ENCODE measurements at regions not wholly inside any gene's neighbourhood (a gene's known extent, or its start where the extent isn't known, plus 50 kb on each side); places are given as distances from the start of the nearest gene placed in this dataset.

DNA sequence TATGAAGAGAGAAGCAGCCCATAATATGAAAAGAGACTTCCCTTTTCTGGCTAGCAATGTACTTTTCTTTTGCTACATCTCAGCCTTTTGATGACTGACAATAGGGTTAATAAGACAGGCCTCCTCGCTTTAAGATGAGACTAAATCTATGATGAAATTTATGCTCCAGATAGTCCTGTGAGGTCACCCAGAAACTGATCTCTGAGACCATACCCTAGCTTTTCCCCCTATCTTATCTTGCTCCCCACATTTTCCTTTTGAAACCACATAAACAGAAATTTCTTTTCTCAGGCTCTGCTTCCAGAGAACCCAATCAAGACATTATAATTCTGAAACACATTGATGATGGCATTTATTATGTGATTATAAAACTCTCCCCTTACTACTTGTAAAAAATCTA is 168.8 kb upstream of the CADM2 start:
- Histone ChIP-seq H2AFZ (no peak overlapping the region), H3K27ac (ENCODE audit: low read depth) (no peak overlapping the region), H3K9me2 (ENCODE audit: insufficient read depth) (no peaks in the 10 kb centered on the region; the same call in 1 of the 2 replicates), H3F3A (replicated peaks; ENCODE audit: low read depth) (no peaks in the 10 kb centered on the region), H3K4me1 (ENCODE audit: insufficient read depth) (no peaks in the 10 kb centered on the region), H3K79me2 (replicated peaks; ENCODE audit: insufficient read depth) (no peaks in the 10 kb centered on the region), H3K27me3 (ENCODE audit: insufficient read depth) (no peaks in the 10 kb centered on the region), H3K4me2 (no peak overlapping the region), H4K20me1 (replicated peaks; ENCODE audit: insufficient read depth) (no peaks in the 10 kb centered on the region), H3K36me3 (ENCODE audit: insufficient read depth) (no peaks in the 10 kb centered on the region), H3K4me3 (no peak overlapping the region)
- TF ChIP-seq, protein P1, sequence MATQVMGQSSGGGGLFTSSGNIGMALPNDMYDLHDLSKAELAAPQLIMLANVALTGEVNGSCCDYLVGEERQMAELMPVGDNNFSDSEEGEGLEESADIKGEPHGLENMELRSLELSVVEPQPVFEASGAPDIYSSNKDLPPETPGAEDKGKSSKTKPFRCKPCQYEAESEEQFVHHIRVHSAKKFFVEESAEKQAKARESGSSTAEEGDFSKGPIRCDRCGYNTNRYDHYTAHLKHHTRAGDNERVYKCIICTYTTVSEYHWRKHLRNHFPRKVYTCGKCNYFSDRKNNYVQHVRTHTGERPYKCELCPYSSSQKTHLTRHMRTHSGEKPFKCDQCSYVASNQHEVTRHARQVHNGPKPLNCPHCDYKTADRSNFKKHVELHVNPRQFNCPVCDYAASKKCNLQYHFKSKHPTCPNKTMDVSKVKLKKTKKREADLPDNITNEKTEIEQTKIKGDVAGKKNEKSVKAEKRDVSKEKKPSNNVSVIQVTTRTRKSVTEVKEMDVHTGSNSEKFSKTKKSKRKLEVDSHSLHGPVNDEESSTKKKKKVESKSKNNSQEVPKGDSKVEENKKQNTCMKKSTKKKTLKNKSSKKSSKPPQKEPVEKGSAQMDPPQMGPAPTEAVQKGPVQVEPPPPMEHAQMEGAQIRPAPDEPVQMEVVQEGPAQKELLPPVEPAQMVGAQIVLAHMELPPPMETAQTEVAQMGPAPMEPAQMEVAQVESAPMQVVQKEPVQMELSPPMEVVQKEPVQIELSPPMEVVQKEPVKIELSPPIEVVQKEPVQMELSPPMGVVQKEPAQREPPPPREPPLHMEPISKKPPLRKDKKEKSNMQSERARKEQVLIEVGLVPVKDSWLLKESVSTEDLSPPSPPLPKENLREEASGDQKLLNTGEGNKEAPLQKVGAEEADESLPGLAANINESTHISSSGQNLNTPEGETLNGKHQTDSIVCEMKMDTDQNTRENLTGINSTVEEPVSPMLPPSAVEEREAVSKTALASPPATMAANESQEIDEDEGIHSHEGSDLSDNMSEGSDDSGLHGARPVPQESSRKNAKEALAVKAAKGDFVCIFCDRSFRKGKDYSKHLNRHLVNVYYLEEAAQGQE (IDR thresholded peaks at IDR 0.05; ENCODE audit: unreplicated experiment) = no peak
- TF ChIP-seq JUNB (IDR thresholded peaks at IDR 0.05; ENCODE audit: unreplicated experiment) (no peak), ETS1 (IDR thresholded peaks at IDR 0.05) (no peak)
- Mint-ChIP-seq H3K36me3 (ENCODE audit: low read depth) (peaks cover 10% of the 10 kb centered on the region), H3K9me3 (peaks cover 14% of the 10 kb centered on the region), H3K4me1 (peaks cover 2% of the 10 kb centered on the region; the same call in 1 of the 3 replicates), H3K4me3 (no peak overlapping the region), H3K27ac (no peak overlapping the region), H3K27me3 (ENCODE audit: insufficient read depth, low read depth, poor library complexity) (no peaks in the 10 kb centered on the region)
- ATAC-seq (no peak), DNase-seq (ENCODE audit: low spot score) (no peak)

DNA sequence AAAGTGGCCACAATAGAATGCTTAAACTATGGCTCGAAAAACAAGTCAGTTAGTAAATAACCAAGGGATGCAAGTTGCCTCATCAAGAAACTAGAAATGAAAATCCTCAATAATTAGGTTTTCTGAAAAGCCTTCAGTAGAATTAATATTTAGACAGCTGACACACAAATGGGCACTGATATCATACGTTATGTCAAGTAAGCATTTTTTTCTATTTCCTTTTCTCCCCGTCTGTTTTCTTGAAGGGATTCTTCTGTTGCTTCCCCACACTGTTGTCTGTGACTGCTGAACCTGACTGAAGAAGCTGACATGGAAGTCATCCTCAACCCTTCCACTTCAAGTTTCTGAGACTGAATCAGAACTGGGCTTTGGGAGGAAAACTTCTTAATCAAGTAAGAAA is 151.8 kb upstream of the CADM2 start:
- DNase-seq (ENCODE audit: low spot score) = no peak
- Histone ChIP-seq H3K27ac (ENCODE audit: low read depth) (no peak overlapping the region), H3K36me3 (ENCODE audit: insufficient read depth) (no peaks in the 10 kb centered on the region), H3K9me2 (ENCODE audit: insufficient read depth) (no peaks in the 10 kb centered on the region), H4K20me1 (replicated peaks; ENCODE audit: insufficient read depth) (no peaks in the 10 kb centered on the region), H3F3A (replicated peaks; ENCODE audit: low read depth) (no peaks in the 10 kb centered on the region), H3K79me2 (replicated peaks; ENCODE audit: insufficient read depth) (no peaks in the 10 kb centered on the region), H3K4me3 (no peak overlapping the region), H3K4me2 (no peak overlapping the region), H2AFZ (peak overlapping the region; percentile 78; the same call in 1 of the 2 replicates), H3K4me1 (ENCODE audit: insufficient read depth) (no peaks in the 10 kb centered on the region), H3K27me3 (ENCODE audit: insufficient read depth) (no peaks in the 10 kb centered on the region)
- H3K4me3 Mint-ChIP-seq = no peak overlapping the region
- no peak overlapping the region for H3K27ac Mint-ChIP-seq
- peaks cover 3% of the 10 kb centered on the region; the same call in 2 of the 3 replicates for H3K9me3 Mint-ChIP-seq
- no peaks in the 10 kb centered on the region; the same call in 2 of the 3 replicates for H3K36me3 Mint-ChIP-seq (ENCODE audit: low read depth)
- ATAC-seq = no peak
- no peaks in the 10 kb centered on the region for H3K27me3 Mint-ChIP-seq (ENCODE audit: insufficient read depth, low read depth, poor library complexity)
- peaks cover 4% of the 10 kb centered on the region; the same call in 2 of the 3 replicates for H3K4me1 Mint-ChIP-seq
- no peak for TF ChIP-seq ZNF114 (CRISPR knock-in tag; IDR thresholded peaks at IDR 0.05)
- no peak for TF ChIP-seq JUNB (IDR thresholded peaks at IDR 0.05; ENCODE audit: unreplicated experiment)
- TF ChIP-seq ZNF331 (CRISPR knock-in tag; IDR thresholded peaks at IDR 0.05; ENCODE audit: low read depth) = no peak
- TF ChIP-seq CREB1 (CRISPR knock-in tag; IDR thresholded peaks at IDR 0.05; ENCODE audit: low read depth) = no peak
- TF ChIP-seq STAT1 (IDR thresholded peaks at IDR 0.05; ENCODE audit: unreplicated experiment) = no peak
- no peak for TF ChIP-seq EZH2 (IDR thresholded peaks at IDR 0.05; ENCODE audit: low read depth, unreplicated experiment)
- TF ChIP-seq NANOG (IDR thresholded peaks at IDR 0.05; ENCODE audit: borderline replicate concordance) = no peak
- TF ChIP-seq POLR2AphosphoS5 (IDR thresholded peaks at IDR 0.05; ENCODE audit: low read depth) = no peak
- TF ChIP-seq, protein P2, sequence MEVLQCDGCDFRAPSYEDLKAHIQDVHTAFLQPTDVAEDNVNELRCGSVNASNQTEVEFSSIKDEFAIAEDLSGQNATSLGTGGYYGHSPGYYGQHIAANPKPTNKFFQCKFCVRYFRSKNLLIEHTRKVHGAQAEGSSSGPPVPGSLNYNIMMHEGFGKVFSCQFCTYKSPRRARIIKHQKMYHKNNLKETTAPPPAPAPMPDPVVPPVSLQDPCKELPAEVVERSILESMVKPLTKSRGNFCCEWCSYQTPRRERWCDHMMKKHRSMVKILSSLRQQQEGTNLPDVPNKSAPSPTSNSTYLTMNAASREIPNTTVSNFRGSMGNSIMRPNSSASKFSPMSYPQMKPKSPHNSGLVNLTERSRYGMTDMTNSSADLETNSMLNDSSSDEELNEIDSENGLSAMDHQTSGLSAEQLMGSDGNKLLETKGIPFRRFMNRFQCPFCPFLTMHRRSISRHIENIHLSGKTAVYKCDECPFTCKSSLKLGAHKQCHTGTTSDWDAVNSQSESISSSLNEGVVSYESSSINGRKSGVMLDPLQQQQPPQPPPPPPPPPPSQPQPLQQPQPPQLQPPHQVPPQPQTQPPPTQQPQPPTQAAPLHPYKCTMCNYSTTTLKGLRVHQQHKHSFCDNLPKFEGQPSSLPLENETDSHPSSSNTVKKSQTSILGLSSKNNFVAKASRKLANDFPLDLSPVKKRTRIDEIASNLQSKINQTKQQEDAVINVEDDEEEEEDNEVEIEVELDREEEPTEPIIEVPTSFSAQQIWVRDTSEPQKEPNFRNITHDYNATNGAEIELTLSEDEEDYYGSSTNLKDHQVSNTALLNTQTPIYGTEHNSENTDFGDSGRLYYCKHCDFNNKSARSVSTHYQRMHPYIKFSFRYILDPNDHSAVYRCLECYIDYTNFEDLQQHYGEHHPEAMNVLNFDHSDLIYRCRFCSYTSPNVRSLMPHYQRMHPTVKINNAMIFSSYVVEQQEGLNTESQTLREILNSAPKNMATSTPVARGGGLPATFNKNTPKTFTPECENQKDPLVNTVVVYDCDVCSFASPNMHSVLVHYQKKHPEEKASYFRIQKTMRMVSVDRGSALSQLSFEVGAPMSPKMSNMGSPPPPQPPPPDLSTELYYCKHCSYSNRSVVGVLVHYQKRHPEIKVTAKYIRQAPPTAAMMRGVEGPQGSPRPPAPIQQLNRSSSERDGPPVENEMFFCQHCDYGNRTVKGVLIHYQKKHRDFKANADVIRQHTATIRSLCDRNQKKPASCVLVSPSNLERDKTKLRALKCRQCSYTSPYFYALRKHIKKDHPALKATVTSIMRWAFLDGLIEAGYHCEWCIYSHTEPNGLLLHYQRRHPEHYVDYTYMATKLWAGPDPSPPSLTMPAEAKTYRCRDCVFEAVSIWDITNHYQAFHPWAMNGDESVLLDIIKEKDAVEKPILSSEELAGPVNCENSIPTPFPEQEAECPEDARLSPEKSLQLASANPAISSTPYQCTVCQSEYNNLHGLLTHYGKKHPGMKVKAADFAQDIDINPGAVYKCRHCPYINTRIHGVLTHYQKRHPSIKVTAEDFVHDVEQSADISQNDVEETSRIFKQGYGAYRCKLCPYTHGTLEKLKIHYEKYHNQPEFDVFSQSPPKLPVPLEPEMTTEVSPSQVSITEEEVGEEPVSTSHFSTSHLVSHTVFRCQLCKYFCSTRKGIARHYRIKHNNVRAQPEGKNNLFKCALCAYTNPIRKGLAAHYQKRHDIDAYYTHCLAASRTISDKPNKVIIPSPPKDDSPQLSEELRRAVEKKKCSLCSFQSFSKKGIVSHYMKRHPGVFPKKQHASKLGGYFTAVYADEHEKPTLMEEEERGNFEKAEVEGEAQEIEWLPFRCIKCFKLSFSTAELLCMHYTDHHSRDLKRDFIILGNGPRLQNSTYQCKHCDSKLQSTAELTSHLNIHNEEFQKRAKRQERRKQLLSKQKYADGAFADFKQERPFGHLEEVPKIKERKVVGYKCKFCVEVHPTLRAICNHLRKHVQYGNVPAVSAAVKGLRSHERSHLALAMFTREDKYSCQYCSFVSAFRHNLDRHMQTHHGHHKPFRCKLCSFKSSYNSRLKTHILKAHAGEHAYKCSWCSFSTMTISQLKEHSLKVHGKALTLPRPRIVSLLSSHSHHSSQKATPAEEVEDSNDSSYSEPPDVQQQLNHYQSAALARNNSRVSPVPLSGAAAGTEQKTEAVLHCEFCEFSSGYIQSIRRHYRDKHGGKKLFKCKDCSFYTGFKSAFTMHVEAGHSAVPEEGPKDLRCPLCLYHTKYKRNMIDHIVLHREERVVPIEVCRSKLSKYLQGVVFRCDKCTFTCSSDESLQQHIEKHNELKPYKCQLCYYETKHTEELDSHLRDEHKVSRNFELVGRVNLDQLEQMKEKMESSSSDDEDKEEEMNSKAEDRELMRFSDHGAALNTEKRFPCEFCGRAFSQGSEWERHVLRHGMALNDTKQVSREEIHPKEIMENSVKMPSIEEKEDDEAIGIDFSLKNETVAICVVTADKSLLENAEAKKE (CRISPR knock-in tag; IDR thresholded peaks at IDR 0.05) = no peak
